B cell (primary cell): ENCODE measurements at regions not wholly inside any gene's neighbourhood (a gene's known extent, or its start where the extent isn't known, plus 50 kb on each side); places are given as distances from the start of the nearest gene placed in this dataset.

Experiments used
- ATAC-seq: fragments of 200-7000 bp; cut with Tn5 transposase; one replicate; pipeline ENCODE4 v1.10.0; 2021; ENCODE audit warnings: low read depth, mild to moderate bottlenecking, moderate number of reproducible peaks, moderate library complexity
- CTCF ChIA-PET: fragments of 350-600 bp; sonication (Branson Sonifier 250); formaldehyde crosslinking; loops from one replicate; lab custom pipeline; 2021; ENCODE audit warnings: antibody characterized with exemption, inconsistent platforms; lab: Charles Lee
- POLR2A ChIA-PET: fragments of 350-600 bp; sonication (Branson Sonifier 250); formaldehyde crosslinking; loops from one replicate; lab custom pipeline; 2021; ENCODE audit warnings: antibody characterized with exemption; lab: Charles Lee
- DNase-seq: peaks from one replicate; pipeline ENCODE4 v3.0.0; 2013
- H2AFZ ChIP-seq: 2 replicates; pipeline ENCODE4 v1.6.1; 2012; ENCODE audit warnings: mild to moderate bottlenecking, low read depth, low read length; ENCODE audit not compliant: insufficient read depth, poor library complexity, severe bottlenecking
- H3K27ac ChIP-seq, 2 donors: 1 replicate in 1 of 2; 2 replicates in 1 of 2; pipeline ENCODE4 v1.5.1; 2012 to 2013; ENCODE audit warnings: low read length in 2 of 2, mild to moderate bottlenecking in 2 of 2, moderate library complexity in 1 of 2
- H3K27me3 ChIP-seq, 4 experiments: fragments of 200-600 bp in 1 of 4; sonication (generic) in 1 of 4; replicated peaks in 1 of 4; 1 replicate in 2 of 4; 2 replicates in 2 of 4; pipeline versions ENCODE4 v1.6.1 to v1.7.0; 2013 to 2016; ENCODE audit warnings: low read length in 3 of 4, mild to moderate bottlenecking in 2 of 4, mixed read lengths in 1 of 4, moderate library complexity in 1 of 4; ENCODE audit not compliant: insufficient read depth in 4 of 4, control insufficient read depth in 3 of 4; ENCODE audit errors: control extremely low read depth in 1 of 4
- H3K36me3 ChIP-seq, 2 experiments: replicated peaks in 1 of 2; 1 replicate in 1 of 2; 2 replicates in 1 of 2; pipeline versions ENCODE4 v1.6.1 to v1.7.1; 2013; ENCODE audit warnings: low read length in 1 of 2; ENCODE audit not compliant: insufficient read depth in 2 of 2, control insufficient read depth in 1 of 2; ENCODE audit errors: control extremely low read depth in 1 of 2, extremely low read depth in 1 of 2
- H3K4me1 ChIP-seq, 2 donors: fragments of 200-600 bp in 1 of 2; sonication (generic) in 1 of 2; 1 replicate in 1 of 2; 2 replicates in 1 of 2; pipeline versions ENCODE4 v1.5.1 to v1.6.1; 2013 to 2017; ENCODE audit warnings: low read length in 2 of 2; ENCODE audit not compliant: control insufficient read depth in 2 of 2, insufficient read depth in 2 of 2
- H3K4me2 ChIP-seq: replicated peaks from 2 replicates; pipeline ENCODE3; 2012; ENCODE audit warnings: mild to moderate bottlenecking, low read depth, low read length; ENCODE audit not compliant: poor library complexity, severe bottlenecking
- H3K4me3 ChIP-seq, 5 experiments: fragments of 200-600 bp in 1 of 5; sonication (generic) in 1 of 5; 1 replicate in 3 of 5; 2 replicates in 2 of 5; pipeline versions ENCODE4 v1.5.1 to v1.7.0; 2011 to 2016; ENCODE audit warnings: low read length in 4 of 5, mild to moderate bottlenecking in 4 of 5, low read depth in 2 of 5, control low read depth in 1 of 5, moderate library complexity in 1 of 5; ENCODE audit not compliant: insufficient read depth in 1 of 5; ENCODE audit errors: control extremely low read depth in 1 of 5, extremely low read depth in 1 of 5
- H3K79me2 ChIP-seq: fragments of 200-600 bp; sonication (generic); one replicate; pipeline ENCODE4 v1.6.0; 2016; ENCODE audit warnings: low read length; ENCODE audit not compliant: control insufficient read depth, insufficient read depth
- H3K9ac ChIP-seq: fragments of 200-600 bp; sonication (generic); 2 replicates; pipeline ENCODE4 v1.6.1; 2017; ENCODE audit warnings: mild to moderate bottlenecking, low read length, moderate library complexity
- H3K9me3 ChIP-seq, 3 donors: one replicate each; pipeline versions ENCODE4 v1.6.1 to v1.7.1; 2013; ENCODE audit warnings: low read length in 2 of 3; ENCODE audit not compliant: control insufficient read depth in 2 of 3, insufficient read depth in 1 of 3; ENCODE audit errors: control extremely low read depth in 1 of 3
- H4K20me1 ChIP-seq: 2 replicates; pipeline ENCODE4 v1.6.0; 2012; ENCODE audit warnings: mild to moderate bottlenecking, low read length; ENCODE audit not compliant: insufficient read depth, control insufficient read depth, poor library complexity, severe bottlenecking
- H3K27ac Mint-ChIP-seq: one replicate; pipeline ENCODE4 v1.8.0; 2021; ENCODE audit warnings: mixed read lengths
- H3K27me3 Mint-ChIP-seq: one replicate; pipeline ENCODE4 v1.8.0; 2021; ENCODE audit warnings: mixed read lengths
- H3K4me1 Mint-ChIP-seq: one replicate; pipeline ENCODE4 v1.8.0; 2021; ENCODE audit warnings: mixed read lengths
- H3K4me3 Mint-ChIP-seq: one replicate; pipeline ENCODE4 v1.8.0; 2021; ENCODE audit warnings: mixed read lengths
- H3K9me3 Mint-ChIP-seq: one replicate; pipeline ENCODE4 v1.8.0; 2022; ENCODE audit warnings: mixed read lengths; ENCODE audit not compliant: insufficient read depth
- EZH2 ChIP-seq: IDR thresholded peaks from 2 replicates; pipeline ENCODE4 v1.6.1; 2012; ENCODE audit warnings: borderline replicate concordance, low read depth, mild to moderate bottlenecking, moderate library complexity, low read length; ENCODE audit not compliant: insufficient read depth, poor library complexity, severe bottlenecking
- WGBS: methylation state at CpG from one replicate; pipeline ENCODE4 v1.1.5; 2013; ENCODE audit warnings: missing lambda C conversion rate; ENCODE audit not compliant: insufficient coverage; 5-methylcytosine and 5-hydroxymethylcytosine counted together
- intact Hi-C: fragments of 100-400 bp; cut with micrococcal nuclease; formaldehyde crosslinking; loops from one replicate; pipeline ENCODE4 v1.10.0; 2022
- TF ChIP-seq, protein P1 (sequence below): fragments of 200-600 bp; IDR thresholded peaks from one replicate; pipeline ENCODE4 v1.8.0; 2022; ENCODE audit warnings: antibody characterized with exemption, mild to moderate bottlenecking

DNA sequence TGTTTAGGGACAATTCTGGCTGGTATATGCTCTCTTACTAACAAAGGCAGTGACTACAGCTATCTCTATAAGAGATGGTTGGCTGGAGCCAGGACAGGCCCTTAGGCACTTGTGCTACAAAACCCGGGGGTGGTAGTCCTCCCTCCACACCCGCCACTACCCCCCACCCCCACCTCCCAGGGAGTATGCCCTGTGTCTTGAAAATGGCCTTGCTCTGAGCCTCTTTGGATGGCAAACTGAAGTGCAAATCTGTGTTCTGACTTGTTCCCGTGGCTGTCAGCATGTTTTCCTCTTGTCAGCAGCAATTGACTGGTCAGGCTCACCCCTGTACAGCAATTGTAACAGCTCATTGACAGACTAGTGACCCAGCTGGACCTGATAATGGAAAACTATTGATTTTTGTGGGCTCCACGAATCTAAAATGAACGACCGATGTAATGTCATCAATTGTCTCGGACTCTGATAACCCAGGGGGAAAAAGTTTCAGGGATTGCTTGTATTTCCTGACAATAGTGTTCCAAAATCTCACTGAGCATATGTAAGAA lies 139.4 kb upstream of the BARHL2 start:
- DNase-seq (no peak), ATAC-seq (no peak)
- intact Hi-C loops, result no loop called here

DNA sequence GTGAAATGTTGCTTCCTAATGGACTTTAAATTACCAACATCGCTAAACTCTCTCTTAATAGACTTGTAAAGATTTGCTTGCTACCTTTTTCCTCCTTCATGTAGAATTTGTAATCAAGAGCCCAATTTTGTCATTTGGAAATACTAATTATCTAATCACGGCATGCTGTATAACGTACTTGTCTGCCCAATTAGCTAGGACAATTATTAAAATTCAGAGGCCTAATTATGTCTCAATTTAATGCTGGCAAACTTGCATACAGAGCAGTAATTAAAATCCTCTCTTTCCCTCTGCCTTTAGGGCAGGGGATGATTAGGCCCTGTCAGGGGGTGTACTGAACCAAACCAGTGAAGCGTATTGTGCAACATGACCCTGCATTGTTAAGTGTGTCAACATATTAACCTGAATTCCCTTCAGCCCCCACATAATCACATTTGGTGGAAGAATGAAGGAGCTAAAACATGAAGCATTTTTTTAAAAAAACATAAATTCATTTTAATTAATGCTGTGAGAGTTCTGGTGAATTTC lies 137.4 kb upstream of the BARHL2 start:
- H3K4me1 ChIP-seq, result peaks cover 15 to 19% of the 10 kb centered on the region in 2 donors
- H3K36me3 ChIP-seq, result no peaks in the 10 kb centered on the region
- intact Hi-C loops, result loop anchor here (5.0 kb wide), 1 partner anchor 313 kb away; no protein-coding TSS in a partner anchor
- peaks cover 3 to 23% (median 23%) of the 10 kb centered on the region in 4 experiments for H3K27me3 ChIP-seq
- no peak overlapping the region for H3K27ac Mint-ChIP-seq
- no peak for ATAC-seq
- no peak overlapping the region for H3K4me3 ChIP-seq
- no peak overlapping the region for H3K27ac ChIP-seq
- H3K27me3 Mint-ChIP-seq, result peaks cover 42% of the 10 kb centered on the region
- peaks cover 13% of the 10 kb centered on the region for H3K4me1 Mint-ChIP-seq
- no peak overlapping the region for H3K4me3 Mint-ChIP-seq
- no peaks in the 10 kb centered on the region for H4K20me1 ChIP-seq
- no peaks in the 10 kb centered on the region for H3K9me3 Mint-ChIP-seq
- peaks cover 0 to 4% (median 4%) of the 10 kb centered on the region in 3 donors for H3K9me3 ChIP-seq
- CTCF ChIA-PET, result no interaction called here
- POLR2A ChIA-PET, result no interaction called here
- H3K4me2 ChIP-seq, result no peak overlapping the region
- no peak overlapping the region for H2AFZ ChIP-seq
- no peak overlapping the region for H3K9ac ChIP-seq
- H3K79me2 ChIP-seq, result no peaks in the 10 kb centered on the region
- DNase-seq, result no peak
- WGBS, result 100% methylated on average over 1 of the region's 4 CpGs
- TF ChIP-seq, protein P1, sequence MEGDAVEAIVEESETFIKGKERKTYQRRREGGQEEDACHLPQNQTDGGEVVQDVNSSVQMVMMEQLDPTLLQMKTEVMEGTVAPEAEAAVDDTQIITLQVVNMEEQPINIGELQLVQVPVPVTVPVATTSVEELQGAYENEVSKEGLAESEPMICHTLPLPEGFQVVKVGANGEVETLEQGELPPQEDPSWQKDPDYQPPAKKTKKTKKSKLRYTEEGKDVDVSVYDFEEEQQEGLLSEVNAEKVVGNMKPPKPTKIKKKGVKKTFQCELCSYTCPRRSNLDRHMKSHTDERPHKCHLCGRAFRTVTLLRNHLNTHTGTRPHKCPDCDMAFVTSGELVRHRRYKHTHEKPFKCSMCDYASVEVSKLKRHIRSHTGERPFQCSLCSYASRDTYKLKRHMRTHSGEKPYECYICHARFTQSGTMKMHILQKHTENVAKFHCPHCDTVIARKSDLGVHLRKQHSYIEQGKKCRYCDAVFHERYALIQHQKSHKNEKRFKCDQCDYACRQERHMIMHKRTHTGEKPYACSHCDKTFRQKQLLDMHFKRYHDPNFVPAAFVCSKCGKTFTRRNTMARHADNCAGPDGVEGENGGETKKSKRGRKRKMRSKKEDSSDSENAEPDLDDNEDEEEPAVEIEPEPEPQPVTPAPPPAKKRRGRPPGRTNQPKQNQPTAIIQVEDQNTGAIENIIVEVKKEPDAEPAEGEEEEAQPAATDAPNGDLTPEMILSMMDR, result no peak
- no peak for TF ChIP-seq EZH2

More for the DNA sequence above, 139.4 kb upstream of the BARHL2 start:
- Mint-ChIP-seq H3K4me3 (no peak overlapping the region), H3K27ac (no peak overlapping the region), H3K27me3 (peaks cover 34% of the 10 kb centered on the region), H3K9me3 (no peaks in the 10 kb centered on the region), H3K4me1 (peaks cover 7% of the 10 kb centered on the region)
- WGBS, result 85% methylated on average over 5 of the region's 7 CpGs
- H3K27ac ChIP-seq, result no peak overlapping the region
- H3K36me3 ChIP-seq, result no peaks in the 10 kb centered on the region
- H3K9me3 ChIP-seq, result peaks cover 0 to 3% (median under 1%) of the 10 kb centered on the region in 3 donors
- H3K4me3 ChIP-seq, result no peak overlapping the region
- H3K27me3 ChIP-seq, result peaks cover 1 to 22% (median 13%) of the 10 kb centered on the region in 4 experiments
- no peaks in the 10 kb centered on the region for H3K79me2 ChIP-seq
- H3K4me2 ChIP-seq, result no peak overlapping the region
- no peaks in the 10 kb centered on the region for H4K20me1 ChIP-seq
- no peak for TF ChIP-seq EZH2
- TF ChIP-seq, protein P1, result no peak
- ChIA-PET POLR2A (no interaction called here), CTCF (interaction anchor here (0.7 kb wide), 1 partner anchor 171 kb away, joined by 3 read pairs; no protein-coding TSS in a partner anchor)
- peaks cover 6 to 8% of the 10 kb centered on the region in 2 donors for H3K4me1 ChIP-seq
- no peak overlapping the region for H2AFZ ChIP-seq
- no peak overlapping the region for H3K9ac ChIP-seq
